Renal pelvis (tissue), 1 donor: ENCODE measurements at regions not wholly inside any gene's neighbourhood (a gene's known extent, or its start where the extent isn't known, plus 50 kb on each side); places are given as distances from the start of the nearest gene placed in this dataset.

Experiments
- DNase-seq: peaks from one replicate; pipeline ENCODE4 v3.0.0-alpha.2; 2013

DNA sequence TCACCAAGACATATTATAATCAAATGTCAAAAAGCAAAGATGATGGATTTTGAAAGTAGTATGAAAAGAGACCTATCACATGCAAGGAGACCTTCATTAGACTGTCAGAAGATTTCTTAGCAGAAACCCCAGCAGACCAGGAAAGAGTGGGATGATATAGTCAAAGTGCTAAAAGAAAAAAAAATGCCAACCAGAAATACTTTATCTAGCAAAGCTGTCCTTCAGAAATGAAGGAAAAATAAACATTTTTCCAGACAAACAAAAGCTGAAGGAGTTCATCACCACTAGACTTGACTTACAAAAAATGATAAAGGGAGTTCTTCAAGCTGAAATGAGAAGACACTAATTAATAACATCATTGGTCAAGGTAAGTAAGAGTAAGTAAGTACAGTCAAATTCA is 251.2 kb upstream of the SASH1 start:
- no peak for DNase-seq

DNA sequence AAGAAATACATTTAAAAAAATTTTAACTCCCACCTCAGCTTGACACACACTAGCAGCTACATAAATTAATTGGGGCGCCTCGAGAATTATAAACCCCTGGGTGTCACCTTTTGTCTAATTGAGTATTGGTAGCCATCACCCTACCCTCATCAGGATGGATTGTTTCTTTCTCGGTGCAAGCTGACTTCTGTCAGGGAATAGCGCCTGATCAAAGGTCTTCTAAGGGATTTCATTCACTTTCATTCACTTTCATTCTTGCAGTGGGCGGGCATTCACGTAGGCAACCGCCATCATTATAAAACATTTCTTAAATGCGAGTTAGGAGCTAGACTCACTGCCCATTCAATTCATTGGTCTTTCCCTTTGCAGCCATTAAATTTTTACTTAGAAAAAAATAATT is 239.2 kb upstream of the SASH1 start:
- no peak for DNase-seq

DNA sequence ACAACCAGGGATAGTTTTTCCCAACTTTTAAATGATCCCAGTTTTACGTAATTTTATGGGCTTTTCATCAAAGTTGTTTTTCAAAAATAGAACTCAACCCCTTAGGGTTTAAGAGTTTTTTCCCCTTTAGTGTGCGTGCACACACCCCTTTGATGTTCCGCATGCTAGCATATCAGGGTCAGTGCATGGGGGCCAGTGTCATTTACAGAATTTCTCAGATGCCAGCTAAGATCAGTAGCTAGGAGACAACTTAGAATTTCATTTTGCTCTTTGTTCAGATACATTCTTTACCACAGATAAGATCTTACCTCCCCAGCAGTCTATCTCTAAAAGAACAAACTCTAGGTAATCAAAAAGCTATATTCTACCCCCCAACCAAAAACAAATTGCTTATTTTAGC is 238.5 kb upstream of the SASH1 start:
- DNase-seq, result no peak

DNA sequence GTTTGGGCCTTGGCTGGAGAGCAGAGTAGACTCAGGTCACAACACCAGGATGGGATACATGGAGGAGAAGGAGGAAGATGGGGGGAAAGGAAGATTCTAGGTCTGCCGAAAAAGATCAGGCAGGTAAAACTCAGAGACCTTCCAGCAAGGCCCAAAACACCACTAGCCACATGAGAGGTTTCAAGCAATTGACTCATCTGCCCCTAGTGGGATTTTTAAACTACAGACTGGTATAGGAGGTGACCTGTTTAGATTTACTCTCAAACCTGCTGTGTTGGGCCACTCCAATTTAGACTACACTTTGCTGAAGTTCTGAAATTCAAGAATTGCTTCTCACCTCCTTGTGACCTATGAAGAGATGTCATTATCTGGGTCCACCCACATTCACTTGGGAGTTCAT is 236.9 kb upstream of the SASH1 start:
- DNase-seq, result no peak

DNA sequence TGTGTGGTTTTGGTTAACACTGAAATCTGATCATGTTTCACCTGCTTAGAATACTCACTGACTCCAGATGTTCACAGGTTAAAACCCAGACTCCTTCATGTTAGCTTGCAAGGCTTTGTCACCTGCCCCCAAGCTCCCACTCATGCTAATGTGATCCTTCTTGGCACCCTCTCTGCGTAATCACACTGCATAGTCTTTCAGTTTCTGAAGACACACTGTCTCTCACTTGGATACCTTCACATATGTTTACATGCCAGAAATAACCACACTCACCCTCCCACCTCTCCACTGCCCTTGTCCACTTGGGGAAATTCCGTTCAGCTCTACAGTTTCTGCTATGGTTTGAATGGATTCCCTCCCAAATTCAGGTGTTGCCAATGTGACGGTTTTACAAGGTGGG is 234.7 kb upstream of the SASH1 start:
- DNase-seq, result no peak

DNA sequence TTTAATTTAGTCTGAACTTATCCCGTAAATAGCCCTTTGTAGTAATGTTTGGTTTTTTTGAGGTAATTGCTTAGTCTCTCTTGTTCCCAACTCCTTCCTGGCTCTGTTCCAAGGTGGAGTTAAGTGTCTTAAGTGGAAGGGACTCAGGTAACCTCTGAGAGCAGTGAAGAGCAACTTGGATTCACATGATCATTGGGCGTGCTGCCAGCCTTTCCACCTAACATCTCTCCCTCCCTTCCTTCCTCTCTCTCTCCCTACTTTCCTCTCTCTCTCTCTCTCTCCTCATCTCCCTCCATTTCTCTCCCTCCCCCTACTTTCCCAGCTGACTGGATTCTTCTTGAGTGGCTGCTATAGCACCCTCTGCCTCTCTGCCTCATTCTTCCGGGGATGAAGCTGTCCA is 232.9 kb upstream of the SASH1 start:
- peak; percentile 42 for DNase-seq

DNA sequence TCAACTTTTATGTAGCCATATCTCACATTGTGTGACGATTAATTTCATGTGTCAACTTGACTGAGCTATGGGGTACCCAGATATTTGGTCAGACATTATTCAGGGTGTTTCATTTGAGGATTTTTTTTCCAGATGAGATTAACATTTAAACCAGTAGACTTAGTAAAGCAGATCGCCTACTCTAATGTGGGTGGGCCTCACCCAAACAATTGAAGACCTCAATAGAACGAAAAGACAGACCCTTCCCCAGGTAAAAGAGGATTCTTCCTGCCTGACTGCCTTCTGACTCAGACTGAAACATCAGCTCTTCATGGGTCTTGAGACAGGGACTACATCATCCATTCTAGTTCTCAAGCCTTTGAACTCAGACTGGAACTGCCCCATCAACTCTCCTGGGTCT is 231.7 kb upstream of the SASH1 start:
- no peak for DNase-seq

DNA sequence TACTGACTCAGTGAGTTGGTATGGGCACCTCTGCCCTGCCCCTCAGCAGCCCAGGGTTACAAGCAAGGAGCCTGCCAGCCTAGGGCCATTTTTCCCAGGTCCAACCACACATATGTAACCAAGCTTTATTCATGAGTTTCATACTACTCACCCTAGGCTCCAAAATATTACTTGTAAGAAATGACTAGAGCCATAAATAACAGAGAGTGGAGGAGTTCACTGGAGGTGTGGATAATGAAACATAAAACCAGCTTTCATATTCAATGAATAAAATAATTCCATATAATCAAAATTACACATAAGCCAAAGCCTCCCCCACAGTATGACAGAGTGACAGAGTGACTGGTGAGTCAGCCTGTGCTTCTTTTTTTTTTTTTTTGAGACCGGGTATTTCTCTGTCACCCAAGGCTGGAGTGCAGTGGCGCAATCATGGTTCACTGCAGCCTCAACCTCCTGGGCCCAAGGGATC is 229.8 kb upstream of the SASH1 start:
- DNase-seq, result no peak

DNA sequence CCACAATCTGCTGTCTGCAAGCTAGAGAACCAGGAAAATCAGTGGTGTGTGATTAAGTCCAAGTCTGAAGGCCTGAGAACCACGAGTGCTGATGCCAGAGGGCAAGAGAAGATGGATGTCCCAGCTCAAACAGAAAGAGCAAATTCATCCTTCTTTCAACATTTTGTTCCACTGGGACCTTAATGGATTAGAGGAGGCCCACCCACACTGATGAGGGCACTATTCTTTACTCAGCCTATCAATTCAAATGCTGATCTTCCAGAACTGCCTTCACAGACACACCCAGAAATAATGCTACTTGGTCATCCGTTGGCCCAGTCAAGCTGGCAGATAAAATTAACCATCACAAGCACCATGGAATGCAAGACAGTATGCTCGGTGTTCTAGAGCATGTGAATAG is 226.6 kb upstream of the SASH1 start:
- no peak for DNase-seq

DNA sequence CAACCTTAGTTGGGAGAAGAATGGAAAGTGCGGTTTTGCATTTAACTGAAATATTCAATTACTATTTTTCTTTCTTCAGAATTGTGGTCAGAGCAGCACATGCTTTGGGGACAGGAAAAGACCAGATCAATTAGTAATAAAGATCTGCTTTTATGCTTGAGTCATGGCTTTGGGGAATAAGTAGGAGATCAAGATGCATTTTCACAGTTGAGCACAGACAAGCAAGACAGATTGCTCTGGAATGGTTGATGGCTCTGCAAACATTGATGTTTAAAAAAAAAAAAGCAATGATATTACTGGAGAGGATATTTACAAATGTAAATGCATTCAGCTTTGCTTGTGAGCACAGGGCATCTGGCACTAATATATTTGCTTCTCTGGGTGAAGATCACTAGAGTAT is 224.4 kb upstream of the SASH1 start:
- DNase-seq, result no peak

DNA sequence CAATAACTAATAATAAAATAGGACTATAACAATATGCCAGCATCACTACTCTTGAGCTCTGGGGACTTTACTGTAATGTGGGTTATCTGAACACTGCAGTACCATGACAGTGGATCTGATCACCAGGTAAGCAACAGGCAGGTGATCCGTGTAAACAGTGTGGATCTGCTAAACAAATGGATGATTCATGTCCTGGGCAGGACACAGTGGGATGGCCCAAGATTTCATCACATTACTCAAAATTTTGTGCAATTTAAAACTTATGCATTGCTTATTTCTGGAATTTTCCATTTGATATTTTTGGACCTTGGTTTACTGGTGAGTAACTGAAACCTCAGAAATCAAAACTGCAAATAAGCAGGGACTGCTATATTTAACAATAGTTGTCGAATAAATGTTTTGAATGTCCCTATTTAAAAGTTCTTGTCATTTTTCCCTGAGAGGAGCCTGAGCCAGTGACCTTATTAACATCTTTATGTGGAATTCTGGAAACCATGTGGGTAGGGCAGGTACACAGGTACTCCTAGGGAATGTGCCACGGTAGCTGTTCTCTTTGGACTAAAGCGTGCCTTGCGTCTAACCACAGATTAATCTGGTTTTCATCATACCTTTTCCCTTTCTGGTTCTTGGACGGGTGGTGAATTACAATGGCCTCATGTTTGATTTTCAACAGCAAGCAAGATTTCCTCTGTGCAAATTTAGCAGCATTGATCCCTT is 214.5 kb upstream of the SASH1 start:
- no peak for DNase-seq

DNA sequence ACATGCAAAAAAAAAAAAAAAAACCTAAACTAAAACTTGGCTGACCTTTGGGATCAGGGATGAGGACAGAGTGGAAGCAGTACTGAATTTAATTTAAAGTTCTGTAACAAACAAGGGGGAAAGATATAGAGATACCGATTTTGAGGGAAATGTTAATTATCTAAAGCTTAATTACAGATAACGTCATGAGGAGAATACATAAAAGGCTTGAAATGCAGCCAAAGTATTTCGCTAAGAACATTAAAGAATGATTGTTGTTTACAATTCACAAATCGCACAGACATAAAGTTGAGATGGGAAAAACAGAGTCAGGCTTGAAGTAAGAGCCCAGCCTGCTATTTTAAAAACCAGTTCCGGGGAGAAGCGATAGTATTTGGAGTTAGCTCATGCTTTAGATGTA is 208.0 kb upstream of the SASH1 start:
- DNase-seq, result peak; percentile 30

DNA sequence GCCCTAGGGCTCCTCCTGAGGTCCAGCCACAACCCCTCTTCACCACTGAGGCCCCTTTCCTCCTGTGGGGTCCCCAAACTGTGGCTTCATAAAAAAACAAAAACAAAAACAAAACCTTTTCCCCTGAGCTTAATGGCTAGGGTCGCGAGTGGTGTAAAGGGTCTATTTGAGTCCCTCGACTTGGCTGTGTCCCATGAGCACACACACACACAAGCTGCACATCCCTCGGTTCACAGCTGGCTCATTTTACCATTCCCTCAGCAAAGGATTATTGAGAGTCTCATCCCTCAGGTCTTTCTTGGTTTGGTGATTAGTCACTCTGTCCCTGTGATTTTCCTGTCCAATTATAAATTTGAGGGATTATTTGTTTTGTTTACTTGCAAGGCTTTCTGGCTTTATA is 206.1 kb upstream of the SASH1 start:
- no peak for DNase-seq

DNA sequence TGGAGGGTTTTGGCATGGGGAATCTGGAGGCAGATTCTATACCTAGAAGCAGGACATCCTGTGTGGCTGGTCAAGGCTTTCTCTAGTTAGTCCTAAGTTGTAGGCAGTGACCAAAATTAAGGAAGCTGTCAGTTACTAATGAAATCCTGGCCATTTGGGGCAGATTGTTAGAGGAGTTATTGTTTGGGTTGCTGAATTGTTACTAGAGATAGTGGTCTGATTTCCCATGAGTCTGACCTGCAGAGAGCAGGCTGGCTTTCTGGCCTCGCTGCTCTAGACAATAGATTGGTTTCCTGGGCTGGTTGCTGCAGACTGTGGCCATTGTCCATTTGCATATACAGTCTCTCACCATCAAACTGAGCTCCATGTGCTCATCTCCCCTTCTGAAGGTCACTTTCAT is 205.0 kb upstream of the SASH1 start:
- DNase-seq, result no peak

DNA sequence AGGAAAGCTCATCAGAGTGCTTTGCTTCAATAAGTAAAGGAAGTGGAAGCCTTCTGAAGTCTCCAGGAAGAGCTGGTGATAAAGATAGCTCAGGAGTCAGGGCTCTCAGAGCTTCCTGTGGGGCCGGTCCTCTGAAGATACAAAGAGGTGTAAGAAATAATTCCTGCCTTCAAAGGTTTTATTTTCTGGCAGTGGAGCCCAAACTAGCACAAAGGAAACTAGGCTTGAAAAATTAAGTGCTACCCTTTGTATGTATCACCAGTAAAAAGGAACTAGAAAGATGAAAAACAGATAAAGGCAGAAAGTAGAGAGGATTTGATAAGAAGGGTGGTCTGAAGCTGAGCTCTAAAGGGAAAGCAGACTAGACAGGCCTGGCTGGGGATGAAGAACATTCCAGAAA is 204.1 kb upstream of the SASH1 start:
- DNase-seq, result no peak

DNA sequence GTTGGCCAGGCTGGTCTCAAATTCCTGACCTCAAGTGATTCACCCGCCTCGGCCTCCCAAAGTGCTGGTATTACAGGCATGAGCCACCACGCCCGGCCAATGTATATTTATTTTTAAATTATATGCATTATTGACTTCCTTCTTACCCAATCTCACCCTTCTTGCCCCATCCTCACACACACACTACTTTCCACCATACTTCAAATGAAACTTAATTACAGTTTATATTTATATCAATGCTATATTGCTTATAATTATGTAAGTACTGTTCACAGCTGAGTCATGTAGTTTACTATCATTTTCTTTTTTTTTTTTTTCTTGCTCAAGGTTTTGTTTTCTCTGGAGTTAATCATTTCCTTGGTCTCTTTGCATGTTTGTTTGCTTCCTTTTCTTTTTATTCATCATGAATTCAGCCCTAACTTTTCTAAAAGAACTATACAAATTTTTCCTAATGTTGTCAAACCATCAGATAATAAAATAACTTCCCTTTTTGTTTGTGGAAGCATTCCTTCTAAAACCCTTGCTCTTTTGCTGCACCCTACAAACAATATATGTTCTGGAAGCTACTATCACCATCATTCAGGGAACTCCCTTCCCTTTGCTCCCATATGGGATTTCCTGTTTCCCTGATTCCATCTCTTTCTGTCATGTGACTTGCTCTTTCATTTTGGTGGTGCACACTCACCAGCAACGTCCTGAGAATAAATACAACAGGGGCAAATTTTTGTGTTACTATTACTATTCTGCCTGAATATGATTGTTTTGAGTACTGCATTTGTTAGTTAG is 201.7 kb upstream of the SASH1 start:
- DNase-seq, result no peak

DNA sequence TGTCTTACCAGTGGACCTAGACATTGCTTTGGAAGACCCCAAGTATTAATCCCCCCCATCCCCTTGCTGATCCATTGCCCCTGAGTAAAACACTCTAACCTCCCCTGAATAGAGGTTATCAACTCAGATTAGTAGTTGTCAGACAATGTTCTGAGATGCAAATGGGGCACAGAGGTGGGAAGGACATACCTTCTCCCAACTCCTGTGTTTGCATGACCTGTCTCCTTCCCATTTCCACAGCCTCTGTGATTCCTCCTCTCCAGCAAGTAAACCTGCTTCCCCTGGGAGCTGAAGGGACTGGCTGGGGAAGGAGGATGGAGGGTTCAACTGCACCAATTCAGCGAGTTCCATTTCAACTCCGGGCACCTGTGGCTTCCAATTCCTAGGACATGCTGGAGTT is 199.8 kb upstream of the SASH1 start:
- DNase-seq, result no peak

DNA sequence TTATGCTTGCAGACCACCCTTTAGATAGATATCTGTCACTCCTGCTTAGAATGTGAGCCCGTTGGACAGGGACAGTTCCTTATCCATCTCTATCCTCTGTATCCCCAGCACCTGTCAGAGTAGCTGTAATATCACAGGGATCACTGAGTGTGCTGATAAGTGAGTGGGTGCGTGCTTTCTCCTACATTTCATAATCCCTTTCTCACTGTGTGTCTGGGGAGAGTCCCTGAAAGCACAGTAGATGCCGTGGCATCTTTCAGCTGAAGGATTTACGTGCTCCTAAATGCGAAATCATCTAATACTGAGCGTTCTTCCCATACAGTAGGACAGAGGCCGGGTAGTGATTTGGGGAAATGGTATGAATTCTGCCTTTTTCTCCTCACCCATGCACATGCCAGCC is 198.9 kb upstream of the SASH1 start:
- DNase-seq, result no peak

DNA sequence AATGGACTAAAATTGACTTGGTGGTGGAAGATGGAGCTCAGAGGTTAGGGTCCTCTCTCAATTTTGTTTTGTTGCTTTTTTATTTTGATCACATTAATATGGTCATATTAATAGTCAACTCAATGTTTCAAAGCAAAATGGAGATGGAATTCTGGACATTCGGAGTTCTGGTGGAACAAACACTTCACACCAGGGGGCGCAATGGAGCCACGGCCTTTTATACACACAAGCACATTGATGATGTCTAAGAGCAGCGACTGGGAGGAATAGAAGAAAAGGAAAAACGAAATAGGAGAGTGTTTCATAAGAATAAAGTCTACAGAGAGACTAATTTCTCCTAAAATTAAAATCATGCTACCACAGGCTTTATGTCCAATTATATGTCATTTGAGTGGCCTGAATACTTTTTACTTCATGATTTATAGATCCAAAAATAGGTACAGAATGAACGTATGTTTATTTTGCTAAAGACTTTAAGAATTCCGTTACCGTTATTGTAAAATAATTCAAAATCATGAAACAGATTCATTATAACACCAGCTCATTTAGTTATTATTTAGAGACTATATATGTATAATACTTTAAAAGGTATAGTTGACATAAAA is 197.6 kb upstream of the SASH1 start:
- peak; percentile 69 for DNase-seq

DNA sequence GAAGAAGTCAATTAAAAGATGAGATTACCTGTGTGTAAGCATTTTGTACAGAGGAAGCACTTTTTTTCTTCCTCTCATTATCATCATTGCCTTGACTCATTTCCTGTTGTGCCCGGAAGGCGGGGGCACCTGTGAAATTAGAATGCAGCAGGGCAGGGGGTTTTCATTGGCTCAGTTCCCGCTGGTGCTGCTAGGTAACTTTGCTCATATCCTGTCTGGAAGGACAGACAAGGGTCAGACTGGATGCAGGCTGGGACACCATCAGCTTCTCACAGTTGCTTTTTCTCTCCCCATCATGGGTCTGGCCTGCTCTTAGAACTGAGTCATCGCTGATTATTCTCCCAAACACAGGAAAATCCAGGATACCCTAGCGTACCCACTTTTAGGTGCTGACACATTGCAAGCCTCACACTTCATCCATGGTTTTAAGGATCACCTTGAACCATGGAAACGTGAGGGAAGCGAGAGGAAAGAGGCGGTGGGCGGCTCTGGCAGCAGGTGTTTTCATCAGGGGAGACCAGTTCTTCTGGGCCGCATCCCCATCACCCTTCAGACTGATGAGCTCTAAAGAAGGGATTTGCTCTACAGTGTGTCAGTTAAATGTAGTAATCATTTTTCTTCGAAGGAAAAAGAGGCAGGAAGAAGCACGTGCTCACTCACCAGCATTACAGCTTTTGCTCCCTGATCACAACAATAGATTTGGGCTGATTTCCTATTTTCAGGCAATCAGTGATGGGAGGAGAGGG is 195.7 kb upstream of the SASH1 start:
- DNase-seq, result no peak

DNA sequence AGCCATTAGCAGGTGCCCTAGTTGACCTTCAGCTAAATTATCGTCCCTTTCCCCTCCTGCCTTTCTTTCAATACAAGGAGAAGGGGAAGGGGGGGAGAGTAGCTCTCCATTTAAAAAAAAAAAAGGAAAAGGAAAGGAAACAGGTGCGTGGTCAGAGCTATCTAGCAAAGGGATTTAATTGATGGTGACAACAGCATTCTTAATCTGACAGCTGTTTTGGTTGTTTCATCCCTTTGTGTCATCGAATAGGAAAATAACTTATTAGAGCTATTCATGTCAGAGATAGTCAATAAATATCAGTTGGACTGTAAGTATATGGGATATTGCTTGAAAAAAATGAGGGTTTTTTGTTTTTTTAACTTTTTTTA is 195.2 kb upstream of the SASH1 start:
- no peak for DNase-seq

DNA sequence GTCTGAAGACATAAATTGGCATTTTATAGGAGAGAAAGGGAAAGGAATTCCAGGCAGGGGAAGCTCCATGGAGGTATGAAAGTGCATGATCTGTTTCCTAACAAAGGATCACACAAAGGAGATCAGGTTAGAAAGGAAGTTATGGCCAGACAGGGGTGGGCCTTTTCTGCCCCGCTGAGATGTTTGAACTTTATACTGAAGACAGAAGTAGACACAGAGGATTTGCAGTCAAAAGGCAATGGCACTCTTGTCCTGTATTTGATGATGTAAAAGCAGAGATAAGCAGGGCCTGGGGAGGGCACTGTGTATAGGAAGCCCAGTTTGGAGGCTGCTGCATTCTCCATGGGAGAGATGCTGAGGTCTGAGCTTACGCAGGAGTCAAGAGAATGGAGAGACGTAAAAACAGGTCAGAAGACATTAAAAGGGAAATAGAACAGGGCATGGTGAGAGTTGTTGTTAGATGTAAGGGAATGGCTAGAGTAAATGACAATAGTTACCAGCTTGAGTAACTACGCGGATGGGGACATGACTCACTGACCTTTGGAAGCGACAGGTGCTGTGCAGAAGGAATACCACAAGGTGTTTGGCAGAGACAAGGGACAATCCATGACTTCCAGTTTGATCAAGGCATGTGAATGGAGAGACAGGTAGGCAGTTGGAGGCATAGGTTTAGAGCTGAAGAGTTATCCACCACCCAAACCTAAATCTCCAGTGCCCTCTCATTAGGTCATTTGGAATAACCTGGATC is 190.6 kb upstream of the SASH1 start:
- no peak for DNase-seq
